ENCODE measurements at regions not wholly inside any gene's neighbourhood (a gene's known extent, or its start where the extent isn't known, plus 50 kb on each side); places are given as distances from the start of the nearest gene placed in this dataset.

DNA sequence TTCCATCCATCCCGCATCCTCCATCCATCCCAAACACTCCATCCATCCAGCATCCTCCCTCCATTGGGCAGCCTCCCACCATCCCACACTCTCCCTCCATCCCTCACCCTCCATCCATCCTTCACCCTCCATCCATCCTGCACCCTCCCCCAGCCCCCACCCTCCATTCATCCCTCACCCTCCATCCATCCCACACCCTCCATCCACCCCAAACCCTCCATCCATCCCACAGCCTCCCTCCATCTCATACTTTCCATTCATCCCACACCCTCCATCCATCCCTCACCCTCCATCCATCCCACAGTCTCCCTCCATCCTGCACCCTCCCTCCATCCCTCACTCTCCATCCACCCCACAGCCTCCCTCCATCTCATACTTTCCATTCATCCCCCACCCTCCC is 60.4 kb downstream of the FOXI2 start:
- Histone ChIP-seq H3F3A (ENCODE audit: insufficient read depth, low read length) (no peaks in the 10 kb centered on the region), H3K36me3 (replicated peaks; ENCODE audit: insufficient read depth, low read length) (no peaks in the 10 kb centered on the region), H3K4me1 (ENCODE audit: low read length) (no peaks in the 10 kb centered on the region), H3K9ac (ENCODE audit: low read length) (no peak overlapping the region), H3K9me2 (replicated peaks; ENCODE audit: insufficient read depth, low read length) (no peaks in the 10 kb centered on the region), H3K27ac (ENCODE audit: low read length) (no peak overlapping the region), H3K79me2 (ENCODE audit: low read length) (no peaks in the 10 kb centered on the region), H3K4me3 (ENCODE audit: low read length) (no peak overlapping the region), H3K9me3 (replicated peaks; ENCODE audit: insufficient read depth, low read length) (no peaks in the 10 kb centered on the region), H3K27me3 (replicated peaks; ENCODE audit: insufficient read depth, low read length) (no peaks in the 10 kb centered on the region), H2AFZ (ENCODE audit: low read length) (no peak overlapping the region), H3K4me2 (ENCODE audit: low read depth, low read length) (no peak overlapping the region), H4K20me1 (ENCODE audit: insufficient read depth, low read length) (no peaks in the 10 kb centered on the region)
- TF ChIP-seq EZH2phosphoT487 (IDR thresholded peaks at IDR 0.05; ENCODE audit: low read length) (no peak), EZH2 (optimal IDR thresholded peaks at IDR 0.05; ENCODE audit: low read depth, low read length) (no peak)
- TF ChIP-seq, protein P1, sequence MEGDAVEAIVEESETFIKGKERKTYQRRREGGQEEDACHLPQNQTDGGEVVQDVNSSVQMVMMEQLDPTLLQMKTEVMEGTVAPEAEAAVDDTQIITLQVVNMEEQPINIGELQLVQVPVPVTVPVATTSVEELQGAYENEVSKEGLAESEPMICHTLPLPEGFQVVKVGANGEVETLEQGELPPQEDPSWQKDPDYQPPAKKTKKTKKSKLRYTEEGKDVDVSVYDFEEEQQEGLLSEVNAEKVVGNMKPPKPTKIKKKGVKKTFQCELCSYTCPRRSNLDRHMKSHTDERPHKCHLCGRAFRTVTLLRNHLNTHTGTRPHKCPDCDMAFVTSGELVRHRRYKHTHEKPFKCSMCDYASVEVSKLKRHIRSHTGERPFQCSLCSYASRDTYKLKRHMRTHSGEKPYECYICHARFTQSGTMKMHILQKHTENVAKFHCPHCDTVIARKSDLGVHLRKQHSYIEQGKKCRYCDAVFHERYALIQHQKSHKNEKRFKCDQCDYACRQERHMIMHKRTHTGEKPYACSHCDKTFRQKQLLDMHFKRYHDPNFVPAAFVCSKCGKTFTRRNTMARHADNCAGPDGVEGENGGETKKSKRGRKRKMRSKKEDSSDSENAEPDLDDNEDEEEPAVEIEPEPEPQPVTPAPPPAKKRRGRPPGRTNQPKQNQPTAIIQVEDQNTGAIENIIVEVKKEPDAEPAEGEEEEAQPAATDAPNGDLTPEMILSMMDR (IDR thresholded peaks at IDR 0.05; ENCODE audit: low read length) = no peak
- no peak for DNase-seq

DNA sequence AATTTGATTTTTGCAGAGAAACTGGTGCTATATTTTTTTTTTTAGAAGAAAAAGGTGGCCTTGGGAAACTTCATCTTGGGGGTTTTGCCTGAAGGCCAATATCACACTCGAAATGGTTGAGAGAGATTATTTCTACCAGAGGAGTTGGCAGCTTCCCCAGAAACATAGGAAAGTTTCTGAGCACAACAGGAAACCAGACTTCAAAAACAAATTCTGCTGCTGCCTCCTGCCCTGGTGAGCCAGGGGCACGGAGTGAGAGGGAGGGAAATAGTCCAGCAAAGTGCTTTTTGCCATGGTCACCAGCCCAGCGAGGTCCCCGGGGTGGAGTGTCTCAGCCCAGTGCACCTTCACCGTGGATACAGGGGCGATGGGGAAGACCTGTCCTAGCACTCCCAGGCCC is 61.1 kb downstream of the FOXI2 start:
- TF ChIP-seq, protein P1 (IDR thresholded peaks at IDR 0.05; ENCODE audit: low read length) = no peak
- TF ChIP-seq EZH2phosphoT487 (IDR thresholded peaks at IDR 0.05; ENCODE audit: low read length) (no peak), EZH2 (optimal IDR thresholded peaks at IDR 0.05; ENCODE audit: low read depth, low read length) (no peak)
- Histone ChIP-seq H3K4me2 (ENCODE audit: low read depth, low read length) (no peak overlapping the region), H2AFZ (ENCODE audit: low read length) (no peak overlapping the region), H3F3A (ENCODE audit: insufficient read depth, low read length) (no peaks in the 10 kb centered on the region), H3K9me3 (replicated peaks; ENCODE audit: insufficient read depth, low read length) (no peaks in the 10 kb centered on the region), H3K27ac (ENCODE audit: low read length) (no peak overlapping the region), H3K9ac (ENCODE audit: low read length) (no peak overlapping the region), H3K9me2 (replicated peaks; ENCODE audit: insufficient read depth, low read length) (no peaks in the 10 kb centered on the region), H3K79me2 (ENCODE audit: low read length) (no peaks in the 10 kb centered on the region), H3K4me3 (ENCODE audit: low read length) (no peak overlapping the region), H4K20me1 (ENCODE audit: insufficient read depth, low read length) (no peaks in the 10 kb centered on the region), H3K27me3 (replicated peaks; ENCODE audit: insufficient read depth, low read length) (no peaks in the 10 kb centered on the region), H3K4me1 (ENCODE audit: low read length) (no peaks in the 10 kb centered on the region), H3K36me3 (replicated peaks; ENCODE audit: insufficient read depth, low read length) (no peaks in the 10 kb centered on the region)
- DNase-seq = no peak

- no peak overlapping the region for H2AFZ ChIP-seq (ENCODE audit: low read length)
- no peaks in the 10 kb centered on the region for H3K27me3 ChIP-seq (replicated peaks; ENCODE audit: insufficient read depth, low read length)
- no peaks in the 10 kb centered on the region for H3K36me3 ChIP-seq (replicated peaks; ENCODE audit: insufficient read depth, low read length)
- TF ChIP-seq EZH2 (optimal IDR thresholded peaks at IDR 0.05; ENCODE audit: low read depth, low read length) = no peak
- TF ChIP-seq, protein P1 (IDR thresholded peaks at IDR 0.05; ENCODE audit: low read length) = no peak
- no peak for TF ChIP-seq EZH2phosphoT487 (IDR thresholded peaks at IDR 0.05; ENCODE audit: low read length)
- no peak for DNase-seq
- no peak overlapping the region for H3K4me3 ChIP-seq (ENCODE audit: low read length)
- H4K20me1 ChIP-seq (ENCODE audit: insufficient read depth, low read length) = no peaks in the 10 kb centered on the region
- no peak overlapping the region for H3K27ac ChIP-seq (ENCODE audit: low read length)
- H3K9ac ChIP-seq (ENCODE audit: low read length) = no peak overlapping the region
- no peaks in the 10 kb centered on the region for H3K9me2 ChIP-seq (replicated peaks; ENCODE audit: insufficient read depth, low read length)
- H3K79me2 ChIP-seq (ENCODE audit: low read length) = no peaks in the 10 kb centered on the region
- no peaks in the 10 kb centered on the region for H3K4me1 ChIP-seq (ENCODE audit: low read length)
- no peaks in the 10 kb centered on the region for H3F3A ChIP-seq (ENCODE audit: insufficient read depth, low read length)
- no peak overlapping the region for H3K4me2 ChIP-seq (ENCODE audit: low read depth, low read length)
- no peaks in the 10 kb centered on the region for H3K9me3 ChIP-seq (replicated peaks; ENCODE audit: insufficient read depth, low read length)
These were observed 64.3 kb downstream of the FOXI2 start for GRCh38 chr10:127801302-127801701.

Data from MM.1S (cell line).